GM21723 (cell line): ENCODE measurements at regions not wholly inside any gene's neighbourhood (a gene's known extent, or its start where the extent isn't known, plus 50 kb on each side); places are given as distances from the start of the nearest gene placed in this dataset.

ENCODE experiments used
- ATAC-seq: cut with Tn5 transposase; IDR thresholded peaks from one replicate; pipeline ENCODE4 v1.9.1; 2021; ENCODE audit warnings: mild to moderate bottlenecking, moderate library complexity; ENCODE audit not compliant: unreplicated experiment

- no peak for ATAC-seq
Measured at GRCh38 chr20:48075591-48076174, 290.4 kb upstream of the SULF2 start.

DNA sequence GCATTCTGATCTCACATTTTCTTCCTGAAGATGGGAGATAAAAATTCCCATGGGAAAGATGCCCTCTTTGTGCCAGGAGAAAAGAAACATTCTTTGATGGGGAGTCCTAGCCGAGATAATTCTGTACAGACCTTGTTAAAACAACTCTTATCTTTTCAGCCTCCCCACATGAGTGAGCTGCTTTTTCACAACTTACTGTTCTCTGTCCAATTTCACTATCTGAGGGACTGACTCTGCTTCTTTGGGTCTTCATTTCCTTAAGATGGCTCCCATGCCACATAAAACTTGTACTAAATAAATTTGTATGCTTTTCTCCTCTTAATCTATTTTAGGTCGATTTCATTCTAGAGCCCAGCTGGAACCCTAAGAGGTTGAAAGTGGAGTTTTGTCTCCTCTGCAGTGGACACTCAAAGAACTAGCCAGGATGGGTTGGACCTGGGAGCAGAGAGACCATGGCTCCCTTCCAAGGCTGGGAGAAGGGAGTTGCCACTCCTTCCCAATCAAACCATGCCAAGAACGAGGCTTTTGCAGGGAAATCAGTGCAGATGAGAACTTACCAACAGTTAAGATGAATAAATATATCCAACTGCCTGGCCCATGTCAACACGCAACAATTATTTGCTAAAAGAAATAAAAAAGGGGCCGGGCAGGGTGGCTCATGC, 285.8 kb upstream of the SULF2 start:
- ATAC-seq = no peak

GRCh38 chr20:48069596-48069995, 284.3 kb upstream of the SULF2 start:
- no peak for ATAC-seq

GRCh38 chr20:48066851-48067250, 281.6 kb upstream of the SULF2 start:
- ATAC-seq = no peak

- ATAC-seq = no peak
Measured at GRCh38 chr20:48066246-48066645, 281.0 kb upstream of the SULF2 start.

- no peak for ATAC-seq
Measured at GRCh38 chr20:48065833-48066232, 280.6 kb upstream of the SULF2 start.

DNA sequence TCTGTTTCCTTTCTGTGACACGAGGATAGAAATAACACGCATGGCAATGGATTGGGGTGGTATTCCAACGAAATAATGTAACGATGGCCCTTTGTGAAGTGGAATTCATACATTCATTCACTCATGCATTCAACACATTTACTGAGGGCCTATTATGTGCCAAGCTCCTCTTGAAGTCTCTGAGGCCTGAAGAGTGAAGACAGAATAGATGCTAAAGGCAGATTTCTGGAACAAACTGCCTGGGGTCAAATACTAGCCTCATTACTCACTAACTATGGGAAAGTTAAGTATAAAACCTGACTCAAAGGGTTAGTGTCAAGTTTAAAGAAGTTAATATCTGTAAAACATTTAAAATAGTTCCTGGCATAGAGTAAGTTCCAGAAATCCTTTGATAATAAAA, 279.6 kb upstream of the SULF2 start:
- no peak for ATAC-seq

DNA sequence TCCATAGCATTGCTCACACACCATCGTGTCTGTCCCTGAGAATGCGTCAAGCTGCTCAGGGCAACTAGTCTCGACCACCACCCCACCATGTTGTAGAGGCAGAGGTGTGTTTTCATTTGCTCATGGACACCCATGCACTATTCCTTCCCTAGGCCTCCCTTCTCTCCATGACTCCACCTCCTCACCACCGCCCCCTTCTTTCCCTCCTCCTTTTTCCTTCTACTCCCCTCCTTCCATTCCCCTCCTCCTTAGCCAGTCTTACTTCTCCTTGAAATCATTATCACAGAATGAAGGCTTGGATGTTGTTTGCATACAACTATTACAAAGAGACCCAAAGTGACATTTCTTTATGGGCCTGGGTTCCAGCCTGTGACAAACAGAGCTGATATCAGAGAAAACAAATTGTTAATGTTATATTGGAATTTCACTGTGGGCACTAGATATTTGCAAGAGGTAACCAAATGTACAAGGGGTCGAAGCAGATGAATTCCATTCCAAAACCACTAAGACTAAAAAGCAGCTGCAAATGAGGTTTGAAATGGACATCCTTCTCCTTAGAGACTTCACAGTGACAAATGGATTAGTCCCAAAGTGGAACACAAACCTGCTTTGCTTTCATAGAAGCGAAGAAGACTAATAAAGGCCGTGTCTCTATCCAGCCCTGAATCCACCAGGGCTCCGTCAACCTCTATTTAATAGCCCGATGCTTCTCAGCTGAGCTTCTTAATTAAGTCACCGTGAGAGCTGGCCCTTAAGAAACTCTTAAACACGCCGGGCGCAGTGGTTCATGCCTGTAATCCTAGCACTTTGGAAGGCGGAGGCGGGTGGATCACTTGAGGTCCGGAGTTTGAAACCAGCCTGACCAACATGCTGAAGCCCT, 275.8 kb upstream of the SULF2 start:
- ATAC-seq = no peak

GRCh38 chr20:48058611-48059559, 273.6 kb upstream of the SULF2 start:
- no peak for ATAC-seq

DNA sequence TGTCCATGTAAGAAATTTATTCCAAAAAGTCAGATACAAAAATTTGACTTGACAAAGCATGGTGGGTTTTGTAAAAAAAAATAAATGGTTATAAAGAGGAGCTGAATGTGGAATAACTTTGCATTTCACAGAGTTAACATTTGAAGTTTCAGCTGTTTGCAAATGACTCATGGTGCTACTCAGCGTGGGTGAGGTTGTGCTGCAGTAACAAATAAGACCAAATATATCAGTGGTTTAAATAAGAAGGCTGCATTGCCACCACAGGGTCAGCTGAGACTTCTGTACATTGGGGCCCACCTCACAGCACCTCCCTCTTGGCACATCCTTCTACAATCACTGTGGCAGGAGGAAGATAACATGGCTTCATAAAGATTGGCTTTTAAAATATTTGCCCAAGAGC, 272.5 kb upstream of the SULF2 start:
- no peak for ATAC-seq

DNA sequence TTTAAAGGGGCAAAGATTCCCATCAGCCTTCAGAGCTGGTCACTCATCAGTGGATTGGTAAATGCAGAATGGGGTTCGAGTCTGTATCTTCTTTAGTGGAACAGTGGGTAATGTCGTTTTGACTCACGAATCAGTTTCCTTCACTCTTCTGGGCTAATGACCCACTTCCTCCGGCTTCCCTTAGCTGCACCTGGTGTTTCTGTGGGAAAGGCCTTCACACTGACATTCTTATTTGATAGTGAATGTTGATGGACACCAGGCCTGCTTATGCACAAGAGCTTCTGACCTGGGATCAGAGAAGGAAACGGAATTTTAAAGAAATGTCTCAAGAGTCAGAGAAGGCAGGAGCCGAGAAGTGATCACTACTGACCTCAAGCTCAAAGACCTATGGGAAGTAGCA, 272.0 kb upstream of the SULF2 start:
- no peak for ATAC-seq

DNA sequence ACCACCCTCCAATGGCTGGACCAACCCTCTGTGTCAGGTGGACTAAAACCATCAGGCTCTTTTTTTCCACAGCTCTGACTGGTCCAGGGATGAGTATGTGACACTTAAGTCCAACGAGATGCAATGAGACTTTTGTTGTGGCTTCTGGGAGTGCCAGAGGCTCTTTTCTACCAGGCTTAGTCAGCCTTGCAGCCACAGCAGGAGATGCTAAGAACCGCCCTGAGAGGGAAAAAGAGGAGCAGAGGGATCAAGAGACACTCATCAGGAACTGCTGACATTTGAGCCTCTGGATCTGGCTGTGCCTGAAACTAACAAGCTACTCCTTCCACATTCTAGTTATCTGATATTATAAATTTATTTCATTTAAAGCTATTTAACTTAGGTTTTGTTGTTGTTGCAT, 270.9 kb upstream of the SULF2 start:
- no peak for ATAC-seq

DNA sequence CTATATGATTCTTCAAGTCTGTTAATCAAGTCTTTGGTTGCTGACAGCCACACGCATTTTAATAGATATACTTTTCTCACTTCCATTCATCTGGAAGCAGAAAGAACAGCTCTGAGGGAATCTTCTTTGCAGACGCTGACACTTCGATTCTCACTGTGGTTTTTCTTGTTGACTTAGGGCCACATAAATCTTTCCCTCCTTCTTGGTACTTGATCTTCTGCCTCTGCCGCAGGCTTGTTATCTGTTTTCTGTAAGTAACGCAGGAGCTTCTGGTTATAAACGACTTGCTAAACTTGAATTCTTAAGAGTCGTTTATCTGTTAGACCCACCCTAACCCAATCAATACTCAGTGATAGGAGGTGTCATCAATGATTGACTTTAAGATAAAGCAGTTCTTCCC, 268.8 kb upstream of the SULF2 start:
- ATAC-seq = no peak

GRCh38 chr20:48052475-48052835, 267.2 kb upstream of the SULF2 start:
- ATAC-seq = no peak

GRCh38 chr20:48051794-48052474, 266.7 kb upstream of the SULF2 start:
- ATAC-seq = no peak

DNA sequence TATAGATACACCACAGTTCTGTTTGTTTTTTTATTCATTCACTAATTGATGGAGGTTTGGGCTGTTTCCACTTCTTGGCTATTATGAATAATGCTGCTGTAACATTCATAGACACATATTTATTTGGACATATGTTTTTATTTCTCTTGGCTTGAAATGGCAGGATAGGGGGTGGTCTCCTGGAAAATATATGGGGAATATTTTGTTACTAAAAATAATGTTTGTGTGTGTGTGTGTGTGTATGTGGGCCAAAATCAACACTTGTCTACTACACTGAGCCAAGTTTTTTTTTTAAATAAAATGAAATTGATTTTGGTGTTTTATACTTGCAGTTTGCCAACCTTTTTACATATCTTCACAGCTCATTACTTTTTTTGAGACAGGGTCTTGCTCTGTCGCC, 264.4 kb upstream of the SULF2 start:
- no peak for ATAC-seq

DNA sequence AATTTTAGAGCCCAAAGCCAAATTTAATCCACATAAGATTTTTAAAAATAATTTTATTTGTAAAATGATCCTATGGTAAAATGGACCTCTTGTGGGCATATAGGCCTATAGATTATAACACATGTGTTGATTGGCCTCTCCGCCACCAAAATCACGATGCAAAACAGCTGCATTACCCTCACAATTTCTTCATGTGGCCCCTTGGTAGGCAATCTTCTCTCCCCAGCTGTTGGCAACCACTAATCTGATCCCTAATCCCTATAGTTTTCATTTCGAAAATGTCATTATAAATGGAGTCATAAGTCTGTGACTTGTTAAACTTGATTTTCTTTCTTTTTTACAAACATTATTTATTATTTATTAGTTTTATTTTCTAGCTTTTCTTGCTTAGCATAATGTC, 263.9 kb upstream of the SULF2 start:
- no peak for ATAC-seq

GRCh38 chr20:48047447-48047846, 262.2 kb upstream of the SULF2 start:
- ATAC-seq = no peak

GRCh38 chr20:48042628-48043027, 257.3 kb upstream of the SULF2 start:
- no peak for ATAC-seq

DNA sequence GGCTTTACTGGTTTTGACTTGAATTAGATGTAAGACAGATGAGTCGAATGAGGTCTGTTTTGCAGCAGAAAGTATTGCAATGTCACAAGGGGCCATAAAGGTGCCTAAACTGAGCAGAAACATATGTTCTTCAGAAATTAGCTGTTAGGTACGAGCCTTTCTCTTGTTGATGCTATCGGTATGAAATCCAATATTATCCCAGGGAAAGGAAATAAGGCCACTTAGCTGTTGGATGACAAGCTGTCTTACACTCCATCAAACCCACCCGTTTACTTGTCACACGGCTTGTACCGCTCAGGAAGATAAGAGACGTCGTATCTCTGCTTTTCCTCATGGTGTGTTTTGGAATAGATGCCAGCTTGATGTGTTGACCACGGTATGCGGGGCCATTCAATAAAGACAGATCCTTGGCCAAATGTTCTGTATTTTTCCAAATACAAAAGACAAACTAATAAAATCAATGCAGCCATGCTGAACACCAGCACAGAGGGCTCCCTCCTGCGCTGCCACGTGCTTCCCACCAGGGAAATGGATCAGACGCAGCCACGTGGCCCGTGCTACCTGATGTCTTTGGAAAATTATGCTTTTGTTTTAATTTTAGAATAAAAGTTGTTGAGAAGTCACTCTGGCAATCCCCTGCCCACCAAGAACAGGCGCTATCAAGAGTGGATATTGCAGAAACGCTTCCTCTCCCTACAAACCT, 255.9 kb upstream of the SULF2 start:
- ATAC-seq = no peak
